Left lung (tissue), 4 donors: ENCODE measurements at regions not wholly inside any gene's neighbourhood (a gene's known extent, or its start where the extent isn't known, plus 50 kb on each side); places are given as distances from the start of the nearest gene placed in this dataset.

ENCODE experiments used
- ATAC-seq: fragments of 200-7000 bp; cut with Tn5 transposase; one replicate; pipeline ENCODE4 v1.9.1; 2020; ENCODE audit warnings: moderate library complexity
- DNase-seq, 4 donors: peaks; one replicate each; pipeline ENCODE4 v3.0.0-alpha.2; 2013 to 2020
- H3K27ac ChIP-seq, 2 donors: fragments of 200-600 bp; sonication (generic) in 1 of 2; one replicate each; pipeline versions ENCODE4 v1.5.0 to v1.8.0; 2020 to 2021
- H3K27me3 ChIP-seq, 2 donors: fragments of 200-600 bp; sonication (generic) in 1 of 2; one replicate each; pipeline versions ENCODE4 v1.5.0 to v1.8.0; 2020 to 2021
- H3K36me3 ChIP-seq, 2 donors: fragments of 200-600 bp; sonication (generic) in 1 of 2; one replicate each; pipeline versions ENCODE4 v1.5.0 to v1.8.0; 2020 to 2021
- H3K4me1 ChIP-seq, 2 donors: fragments of 200-600 bp; one replicate each; pipeline ENCODE4 v1.8.0; 2021
- H3K4me3 ChIP-seq, 2 donors: fragments of 200-600 bp; sonication (generic) in 1 of 2; one replicate each; pipeline versions ENCODE4 v1.5.0 to v1.8.0; 2020 to 2021; ENCODE audit warnings: mild to moderate bottlenecking in 1 of 2
- H3K9me3 ChIP-seq, 2 donors: fragments of 200-600 bp; sonication (generic) in 1 of 2; one replicate each; pipeline versions ENCODE4 v1.5.0 to v1.8.0; 2020 to 2021
- intact Hi-C, 2 donors: fragments of 100-400 bp; cut with DNase I; formaldehyde crosslinking; loops; one replicate each; pipeline versions ENCODE4 v1.11.2 to v1.14.2; 2022
- TF ChIP-seq, protein P1 (sequence below), 2 donors: fragments of 200-600 bp; sonication (generic) in 1 of 2; IDR thresholded peaks; one replicate each; pipeline versions ENCODE4 v1.5.0 to v1.8.0; 2021; ENCODE audit warnings: antibody characterized with exemption in 2 of 2
- donor health status: DM: no; HTN: yes; CAD: no.
- donor health status: DM: no; HTN: no; CAD: no.

DNA sequence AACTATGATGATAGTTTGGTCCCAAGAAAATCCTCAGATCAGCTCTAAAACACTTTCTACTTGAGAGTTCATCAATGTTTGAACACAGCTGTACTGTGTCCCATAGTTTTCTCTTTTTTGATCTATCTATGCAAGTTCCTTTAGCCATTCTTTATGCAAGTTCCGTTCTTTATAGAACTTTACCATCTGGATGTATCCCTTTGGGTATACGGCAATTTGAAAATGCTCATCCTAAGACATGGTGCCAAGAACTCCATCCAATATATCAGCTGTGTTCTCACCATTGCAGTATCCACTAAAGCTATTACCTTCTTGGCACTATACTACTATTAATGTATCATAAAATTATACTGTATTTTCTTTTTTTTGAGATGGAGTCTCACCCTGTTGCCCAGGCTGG lies 276.9 kb downstream of the NOVA1 start:
- Histone ChIP-seq H3K27me3 (no peaks in the 10 kb centered on the region), H3K9me3 (no peaks in the 10 kb centered on the region), H3K36me3 (no peaks in the 10 kb centered on the region), H3K4me3 (no peak overlapping the region), H3K27ac (no peak overlapping the region), H3K4me1 (no peaks in the 10 kb centered on the region)
- DNase-seq (no peak), ATAC-seq (no peak)
- TF ChIP-seq, protein P1, sequence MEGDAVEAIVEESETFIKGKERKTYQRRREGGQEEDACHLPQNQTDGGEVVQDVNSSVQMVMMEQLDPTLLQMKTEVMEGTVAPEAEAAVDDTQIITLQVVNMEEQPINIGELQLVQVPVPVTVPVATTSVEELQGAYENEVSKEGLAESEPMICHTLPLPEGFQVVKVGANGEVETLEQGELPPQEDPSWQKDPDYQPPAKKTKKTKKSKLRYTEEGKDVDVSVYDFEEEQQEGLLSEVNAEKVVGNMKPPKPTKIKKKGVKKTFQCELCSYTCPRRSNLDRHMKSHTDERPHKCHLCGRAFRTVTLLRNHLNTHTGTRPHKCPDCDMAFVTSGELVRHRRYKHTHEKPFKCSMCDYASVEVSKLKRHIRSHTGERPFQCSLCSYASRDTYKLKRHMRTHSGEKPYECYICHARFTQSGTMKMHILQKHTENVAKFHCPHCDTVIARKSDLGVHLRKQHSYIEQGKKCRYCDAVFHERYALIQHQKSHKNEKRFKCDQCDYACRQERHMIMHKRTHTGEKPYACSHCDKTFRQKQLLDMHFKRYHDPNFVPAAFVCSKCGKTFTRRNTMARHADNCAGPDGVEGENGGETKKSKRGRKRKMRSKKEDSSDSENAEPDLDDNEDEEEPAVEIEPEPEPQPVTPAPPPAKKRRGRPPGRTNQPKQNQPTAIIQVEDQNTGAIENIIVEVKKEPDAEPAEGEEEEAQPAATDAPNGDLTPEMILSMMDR (IDR thresholded peaks at IDR 0.05), result no peak
- intact Hi-C loops, result no loop called here

DNA sequence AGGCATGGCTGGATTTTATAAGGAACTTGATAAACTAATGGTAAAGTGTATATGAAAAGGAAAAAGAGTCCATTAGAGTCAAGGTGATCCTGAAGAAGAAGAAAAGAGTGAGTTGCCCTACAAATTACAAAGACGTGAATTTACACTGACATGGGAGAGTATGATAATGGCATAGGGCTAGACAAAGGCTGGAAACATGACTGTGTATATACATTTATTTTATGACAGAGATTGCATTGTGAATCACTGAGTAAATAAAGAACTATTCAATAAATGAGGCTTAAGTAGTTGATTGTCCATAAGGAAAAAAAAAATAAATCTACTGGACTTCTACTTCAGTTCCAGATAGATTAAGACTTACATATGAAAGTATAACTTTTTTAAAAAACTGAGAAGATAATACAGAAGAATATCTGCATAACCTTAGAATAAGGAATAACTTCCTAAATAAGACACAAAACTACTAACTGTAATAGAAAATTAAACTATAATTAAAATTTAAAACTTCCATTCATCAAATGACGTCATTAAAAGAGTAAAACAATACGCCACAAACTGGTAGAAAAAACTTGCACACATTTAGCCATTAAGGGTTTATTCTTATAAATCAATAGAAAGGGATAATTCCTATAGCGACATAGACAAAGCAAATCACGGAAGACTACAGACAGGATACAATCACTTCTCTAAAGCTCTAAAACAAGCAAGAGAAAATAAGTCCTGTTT lies 278.5 kb downstream of the NOVA1 start:
- intact Hi-C loops, result no loop called here
- H3K27me3 ChIP-seq, result no peaks in the 10 kb centered on the region
- H3K4me1 ChIP-seq, result no peaks in the 10 kb centered on the region
- no peak for DNase-seq
- H3K4me3 ChIP-seq, result no peak overlapping the region
- no peaks in the 10 kb centered on the region for H3K36me3 ChIP-seq
- TF ChIP-seq, protein P1 (IDR thresholded peaks at IDR 0.05), result no peak
- H3K9me3 ChIP-seq, result peaks cover 0 to under 1% of the 10 kb centered on the region in 2 donors
- no peak for ATAC-seq
- no peak overlapping the region for H3K27ac ChIP-seq

DNA sequence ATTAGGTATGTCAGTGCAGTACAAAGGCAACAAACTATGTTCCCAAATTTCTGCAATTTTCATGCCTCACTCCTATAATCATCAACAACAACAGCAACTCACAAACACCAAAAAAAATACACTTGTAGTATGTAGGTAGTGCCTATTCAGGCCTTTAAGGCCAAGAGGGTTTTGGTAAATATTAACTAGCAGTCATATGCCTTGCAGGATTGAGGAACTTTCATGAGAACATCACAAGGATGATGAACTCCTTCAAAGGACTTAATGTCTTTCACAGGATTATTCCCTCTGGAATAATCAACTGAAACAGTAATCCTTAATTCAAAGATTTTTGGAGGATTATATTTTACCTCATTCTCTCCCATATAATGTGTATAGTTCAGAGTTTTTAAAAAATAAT lies 293.8 kb downstream of the NOVA1 start:
- intact Hi-C loops, result no loop called here
- no peak for ATAC-seq

GRCh38 chr14:26293909-26294308 lies 303.9 kb downstream of the NOVA1 start:
- no peaks in the 10 kb centered on the region for H3K9me3 ChIP-seq
- H3K4me3 ChIP-seq, result no peak overlapping the region
- DNase-seq (no peak), ATAC-seq (no peak)
- TF ChIP-seq, protein P1 (IDR thresholded peaks at IDR 0.05), result no peak
- H3K27ac ChIP-seq, result no peak overlapping the region
- H3K27me3 ChIP-seq, result no peaks in the 10 kb centered on the region
- no peaks in the 10 kb centered on the region for H3K36me3 ChIP-seq
- intact Hi-C loops, result no loop called here
- H3K4me1 ChIP-seq, result no peaks in the 10 kb centered on the region

More for the DNA sequence above, 293.8 kb downstream of the NOVA1 start:
- TF ChIP-seq, protein P1 (IDR thresholded peaks at IDR 0.05), result no peak
- Histone ChIP-seq H3K4me1 (no peaks in the 10 kb centered on the region), H3K36me3 (no peaks in the 10 kb centered on the region), H3K27ac (no peak overlapping the region), H3K9me3 (peaks cover 0 to 19% of the 10 kb centered on the region in 2 donors), H3K4me3 (no peak overlapping the region), H3K27me3 (no peaks in the 10 kb centered on the region)
- DNase-seq, result no peak

- Histone ChIP-seq H3K9me3 (no peaks in the 10 kb centered on the region), H3K4me3 (no peak overlapping the region), H3K4me1 (no peaks in the 10 kb centered on the region), H3K27me3 (no peaks in the 10 kb centered on the region), H3K36me3 (no peaks in the 10 kb centered on the region), H3K27ac (no peak overlapping the region)
- ATAC-seq, result no peak
- DNase-seq, result no peak
- TF ChIP-seq, protein P1 (IDR thresholded peaks at IDR 0.05), result no peak
- intact Hi-C loops, result no loop called here
Measured at GRCh38 chr14:26289891-26290486, 307.8 kb downstream of the NOVA1 start.
